Psoas muscle (tissue), 7 donors: ENCODE measurements at regions not wholly inside any gene's neighbourhood (a gene's known extent, or its start where the extent isn't known, plus 50 kb on each side); places are given as distances from the start of the nearest gene placed in this dataset.
"Not testable (repeated sequence)": the region's sequence is repeated elsewhere in the genome, so short reads cannot be mapped to it uniquely, and the experiment has no call there.

Experiments
- ATAC-seq, 4 donors: fragments of 200-7000 bp; cut with Tn5 transposase; one replicate each; pipeline ENCODE4 v1.9.1; 2020; ENCODE audit warnings: moderate library complexity in 3 of 4, mild to moderate bottlenecking in 2 of 4
- DNase-seq, 2 donors: peaks; one replicate each; pipeline ENCODE4 v3.0.0-alpha.2; 2020
- H3K27ac ChIP-seq: fragments of 200-600 bp; one replicate; pipeline ENCODE4 v1.8.0; 2022
- H3K27me3 ChIP-seq, 3 donors: fragments of 200-600 bp in 1 of 3; one replicate each; pipeline versions ENCODE4 v1.6.1 to v1.8.0; 2013 to 2022; ENCODE audit warnings: low read length in 2 of 3, mild to moderate bottlenecking in 2 of 3, moderate library complexity in 1 of 3; ENCODE audit not compliant: insufficient read depth in 3 of 3
- H3K36me3 ChIP-seq, 2 donors: fragments of 200-600 bp in 1 of 2; one replicate each; pipeline versions ENCODE4 v1.6.1 to v1.8.0; 2013 to 2022; ENCODE audit warnings: low read depth in 1 of 2, mild to moderate bottlenecking in 1 of 2, moderate library complexity in 1 of 2; ENCODE audit not compliant: insufficient read depth in 1 of 2
- H3K4me1 ChIP-seq: fragments of 200-600 bp; one replicate; pipeline ENCODE4 v1.8.0; 2022
- H3K4me3 ChIP-seq: fragments of 200-600 bp; one replicate; pipeline ENCODE4 v1.8.0; 2022; ENCODE audit warnings: mild to moderate bottlenecking
- H3K9me3 ChIP-seq: fragments of 200-600 bp; one replicate; pipeline ENCODE4 v1.8.0; 2022
- WGBS, 3 donors: extraction: QIAGEN DNeasy Blood & Tissue Kit; methylation state at CpG; one replicate each; pipeline versions ENCODE4 v1.1.6 to v1.1.7; 2013; 5-methylcytosine and 5-hydroxymethylcytosine counted together
- intact Hi-C, 2 donors: fragments of 100-400 bp; cut with DNase I; formaldehyde crosslinking; loops; one replicate each; pipeline versions ENCODE4 v1.11.0 to v1.14.2; 2022
- TF ChIP-seq, protein P1 (sequence below): fragments of 200-600 bp; IDR thresholded peaks from one replicate; pipeline ENCODE4 v1.8.0; 2022; ENCODE audit warnings: antibody characterized with exemption
- donor health status: healthy with polysubstance abuse.
- donor health status: DM: no; HTN: no; CAD: no; lungs with moderate emphysema.
- donor health status: Bipolar disorder and iron deficiency.
- donor health status: healthy.
- donor health status: DM: yes; HTN: yes; CAD: no.
- donor health status: DM: no; HTN: no; CAD: no.
- donor health status: DM: yes; HTN: yes; CAD: no.

DNA sequence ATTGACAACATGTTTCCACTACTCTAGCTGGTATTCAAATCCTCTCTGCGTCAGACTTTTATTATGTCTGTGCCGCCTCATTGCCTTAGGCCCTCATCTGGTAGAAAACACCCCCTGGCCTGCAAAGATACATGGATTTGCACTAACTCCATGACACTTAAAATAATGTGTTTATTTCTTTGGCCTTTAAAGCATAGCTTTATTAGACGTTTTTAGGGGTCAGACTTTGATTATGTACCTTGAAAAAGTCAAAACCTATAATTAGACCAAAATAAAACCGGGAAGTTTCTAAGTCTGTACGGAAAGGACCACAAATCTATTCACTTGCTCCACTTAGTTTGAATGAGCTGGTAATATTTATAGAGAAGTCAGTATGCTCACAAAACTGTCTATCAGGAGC lies 357.9 kb upstream of the NOX3 start:
- intact Hi-C loops, result no loop called here
- H3K9me3 ChIP-seq, result no peaks in the 10 kb centered on the region
- H3K27me3 ChIP-seq, result no peaks in the 10 kb centered on the region
- no peaks in the 10 kb centered on the region for H3K4me1 ChIP-seq
- ATAC-seq (no peak), DNase-seq (no peak)
- TF ChIP-seq, protein P1, sequence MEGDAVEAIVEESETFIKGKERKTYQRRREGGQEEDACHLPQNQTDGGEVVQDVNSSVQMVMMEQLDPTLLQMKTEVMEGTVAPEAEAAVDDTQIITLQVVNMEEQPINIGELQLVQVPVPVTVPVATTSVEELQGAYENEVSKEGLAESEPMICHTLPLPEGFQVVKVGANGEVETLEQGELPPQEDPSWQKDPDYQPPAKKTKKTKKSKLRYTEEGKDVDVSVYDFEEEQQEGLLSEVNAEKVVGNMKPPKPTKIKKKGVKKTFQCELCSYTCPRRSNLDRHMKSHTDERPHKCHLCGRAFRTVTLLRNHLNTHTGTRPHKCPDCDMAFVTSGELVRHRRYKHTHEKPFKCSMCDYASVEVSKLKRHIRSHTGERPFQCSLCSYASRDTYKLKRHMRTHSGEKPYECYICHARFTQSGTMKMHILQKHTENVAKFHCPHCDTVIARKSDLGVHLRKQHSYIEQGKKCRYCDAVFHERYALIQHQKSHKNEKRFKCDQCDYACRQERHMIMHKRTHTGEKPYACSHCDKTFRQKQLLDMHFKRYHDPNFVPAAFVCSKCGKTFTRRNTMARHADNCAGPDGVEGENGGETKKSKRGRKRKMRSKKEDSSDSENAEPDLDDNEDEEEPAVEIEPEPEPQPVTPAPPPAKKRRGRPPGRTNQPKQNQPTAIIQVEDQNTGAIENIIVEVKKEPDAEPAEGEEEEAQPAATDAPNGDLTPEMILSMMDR, result no peak
- no peaks in the 10 kb centered on the region for H3K36me3 ChIP-seq
- WGBS, 3 donors, result 74 to 79% (median 79%) methylated on average over 5 of the region's 5 CpGs
- no peak overlapping the region for H3K27ac ChIP-seq
- no peak overlapping the region for H3K4me3 ChIP-seq

- ATAC-seq (no peak), DNase-seq (no peak)
- intact Hi-C loops, result no loop called here
- no peaks in the 10 kb centered on the region for H3K4me1 ChIP-seq
- H3K27ac ChIP-seq, result no peak overlapping the region
- H3K9me3 ChIP-seq, result no peaks in the 10 kb centered on the region
- no peak overlapping the region for H3K4me3 ChIP-seq
- TF ChIP-seq, protein P1, result no peak
- no peaks in the 10 kb centered on the region for H3K27me3 ChIP-seq
- WGBS, 3 donors, result 81 to 88% (median 87%) methylated on average over 6 of the region's 6 CpGs
- no peaks in the 10 kb centered on the region for H3K36me3 ChIP-seq
Measured at GRCh38 chr6:155807243-155807642, 351.6 kb upstream of the NOX3 start.

- no peaks in the 10 kb centered on the region for H3K36me3 ChIP-seq
- H3K9me3 ChIP-seq, result no peaks in the 10 kb centered on the region
- H3K4me3 ChIP-seq, result no peak overlapping the region
- ATAC-seq, result no peak
- WGBS, 3 donors, result 94 to 98% (median 94%) methylated on average over 1 of the region's 1 CpG
- no peak overlapping the region for H3K27ac ChIP-seq
- H3K4me1 ChIP-seq, result no peaks in the 10 kb centered on the region
- intact Hi-C loops, result no loop called here
- TF ChIP-seq, protein P1, result no peak
- H3K27me3 ChIP-seq, result no peaks in the 10 kb centered on the region
- DNase-seq, result no peak
Measured at GRCh38 chr6:155801046-155801445, 345.4 kb upstream of the NOX3 start.

GRCh38 chr6:155798876-155799275 lies 343.2 kb upstream of the NOX3 start:
- H3K27me3 ChIP-seq, ATAC-seq, H3K36me3 ChIP-seq, intact Hi-C loops, H3K9me3 ChIP-seq, DNase-seq, H3K4me3 ChIP-seq, H3K4me1 ChIP-seq, H3K27ac ChIP-seq: not testable (repeated sequence)
- WGBS, 3 donors, result 81 to 85% (median 82%) methylated on average over 3 of the region's 3 CpGs

GRCh38 chr6:155795173-155795796 lies 339.6 kb upstream of the NOX3 start:
- DNase-seq, result no peak
- H3K4me1 ChIP-seq, result no peaks in the 10 kb centered on the region
- H3K27ac ChIP-seq, result no peak overlapping the region
- 65 to 71% (median 66%) methylated on average over 8 of the region's 8 CpGs for WGBS, 3 donors
- H3K9me3 ChIP-seq, result no peaks in the 10 kb centered on the region
- no peaks in the 10 kb centered on the region for H3K36me3 ChIP-seq
- TF ChIP-seq, protein P1, result no peak
- ATAC-seq, result no peak
- intact Hi-C loops, result no loop called here
- no peak overlapping the region for H3K4me3 ChIP-seq
- no peaks in the 10 kb centered on the region for H3K27me3 ChIP-seq
